ENCODE measurements at regions not wholly inside any gene's neighbourhood (a gene's known extent, or its start where the extent isn't known, plus 50 kb on each side); places are given as distances from the start of the nearest gene placed in this dataset.

DNA sequence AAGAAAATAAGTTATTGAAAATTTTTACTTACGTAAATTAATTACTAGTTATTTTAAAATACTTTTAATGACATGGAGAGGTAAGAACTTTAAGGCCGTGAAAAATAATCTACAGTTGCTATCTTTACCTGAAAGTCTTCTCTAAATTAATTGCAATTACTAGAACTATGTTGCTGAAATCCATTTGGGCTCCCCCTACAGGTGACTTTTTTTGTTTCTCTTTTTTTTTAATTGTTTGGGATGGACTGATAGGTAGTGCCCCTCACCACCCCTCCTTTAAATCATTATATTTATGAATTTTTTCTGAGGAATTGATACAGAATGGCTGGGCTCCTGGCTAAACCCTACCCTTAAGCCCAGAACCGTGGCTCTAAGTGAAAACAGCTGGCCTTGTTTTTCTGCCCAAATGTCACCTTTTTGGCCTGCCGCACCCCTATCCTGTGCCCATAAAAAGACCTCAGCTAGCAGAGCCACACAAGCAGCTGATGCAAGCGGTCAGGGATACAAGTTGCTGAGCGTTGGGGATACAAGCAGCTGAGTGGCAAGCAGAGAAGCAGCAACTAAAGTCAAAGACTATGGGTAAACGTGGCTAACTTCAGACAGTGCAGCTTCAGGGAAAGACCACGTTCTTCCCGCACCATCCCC lies 315.2 kb upstream of the ACO1 start:
- TF ChIP-seq CTCF (IDR thresholded peaks at IDR 0.05) (no peak), POLR2AphosphoS5 (IDR thresholded peaks at IDR 0.05) (no peak)

All from prostate gland (tissue), 2 donors.